Caco-2 (cell line): ENCODE measurements at regions not wholly inside any gene's neighbourhood (a gene's known extent, or its start where the extent isn't known, plus 50 kb on each side); places are given as distances from the start of the nearest gene placed in this dataset.
"Not testable (repeated sequence)": the region's sequence is repeated elsewhere in the genome, so short reads cannot be mapped to it uniquely, and the experiment has no call there.

ENCODE experiments used
- BruUV-seq: library from RNA; stranded (reverse); fragments of 400-500 nt; replicated peaks from 2 replicates; lab custom pipeline; 2021; lab: Mats Ljungman, UMichigan
- CTCF ChIA-PET: fragments of 300-600 bp; sonication (Branson Sonifier 250); formaldehyde crosslinking; loops from one replicate; lab custom pipeline; 2022; ENCODE audit warnings: antibody characterized with exemption; lab: Charles Lee
- POLR2A ChIA-PET: fragments of 300-600 bp; sonication (Branson Sonifier 250); formaldehyde crosslinking; loops from one replicate; lab custom pipeline; 2022; ENCODE audit warnings: antibody characterized with exemption; lab: Charles Lee
- DNase-seq, 2 experiments: peaks; one replicate each; pipeline versions ENCODE4 v3.0.0 to v3.0.0-alpha.2; 2020 to 2022
- H3K27me3 ChIP-seq: replicated peaks from 2 replicates; pipeline ENCODE4 v1.6.0; 2011; ENCODE audit warnings: low read length; ENCODE audit not compliant: control insufficient read depth, insufficient read depth
- H3K36me3 ChIP-seq: 2 replicates; pipeline ENCODE4 v1.5.1; 2011; ENCODE audit warnings: low read length; ENCODE audit not compliant: control insufficient read depth, insufficient read depth
- H3K4me1 ChIP-seq: fragments of 250-450 bp; sonication (Bioruptor Pico); 2 replicates; pipeline ENCODE4 v1.5.1; 2020; ENCODE audit warnings: mild to moderate bottlenecking
- H3K4me3 ChIP-seq: 2 replicates; pipeline ENCODE4 v1.5.1; 2011; ENCODE audit warnings: low read depth, mild to moderate bottlenecking, control low read depth, low read length
- H3K9me3 ChIP-seq: fragments of 250-450 bp; sonication (Bioruptor Pico); 2 replicates; pipeline ENCODE4 v1.5.1; 2020; ENCODE audit warnings: mild to moderate bottlenecking, moderate library complexity
- H3K27ac Mint-ChIP-seq: one replicate; pipeline ENCODE4 v1.8.0; 2022; ENCODE audit warnings: mixed read lengths; ENCODE audit not compliant: unreplicated experiment
- H3K27me3 Mint-ChIP-seq: one replicate; pipeline ENCODE4 v1.8.0; 2022; ENCODE audit warnings: mixed read lengths; ENCODE audit not compliant: insufficient read depth, unreplicated experiment
- H3K36me3 Mint-ChIP-seq: one replicate; pipeline ENCODE4 v1.8.0; 2022; ENCODE audit warnings: mild to moderate bottlenecking, mixed read lengths; ENCODE audit not compliant: insufficient read depth, unreplicated experiment
- H3K4me1 Mint-ChIP-seq: one replicate; pipeline ENCODE4 v1.8.0; 2022; ENCODE audit warnings: low read depth, mixed read lengths; ENCODE audit not compliant: unreplicated experiment
- H3K4me3 Mint-ChIP-seq: one replicate; pipeline ENCODE4 v1.8.0; 2022; ENCODE audit warnings: mild to moderate bottlenecking, moderate library complexity, mixed read lengths; ENCODE audit not compliant: unreplicated experiment
- H3K9me3 Mint-ChIP-seq: one replicate; pipeline ENCODE4 v1.8.0; 2022; ENCODE audit warnings: mixed read lengths; ENCODE audit not compliant: unreplicated experiment
- CTCF ChIP-seq, 2 experiments: fragments of 200-600 bp in 1 of 2; IDR thresholded peaks; 1 replicate in 1 of 2; 2 replicates in 1 of 2; pipeline versions ENCODE4 v1.5.1 to v1.8.0; 2011 to 2022; ENCODE audit warnings: antibody characterized with exemption in 1 of 2, control low read depth in 1 of 2, inconsistent platforms in 1 of 2, low read depth in 1 of 2, low read length in 1 of 2, mild to moderate bottlenecking in 1 of 2, moderate library complexity in 1 of 2; ENCODE audit not compliant: insufficient read depth in 1 of 2, severe bottlenecking in 1 of 2, unreplicated experiment in 1 of 2
- intact Hi-C: fragments of 100-400 bp; cut with micrococcal nuclease; formaldehyde crosslinking; loops from one replicate; pipeline ENCODE4 v1.10.0; 2022; ENCODE audit not compliant: unreplicated experiment

DNA sequence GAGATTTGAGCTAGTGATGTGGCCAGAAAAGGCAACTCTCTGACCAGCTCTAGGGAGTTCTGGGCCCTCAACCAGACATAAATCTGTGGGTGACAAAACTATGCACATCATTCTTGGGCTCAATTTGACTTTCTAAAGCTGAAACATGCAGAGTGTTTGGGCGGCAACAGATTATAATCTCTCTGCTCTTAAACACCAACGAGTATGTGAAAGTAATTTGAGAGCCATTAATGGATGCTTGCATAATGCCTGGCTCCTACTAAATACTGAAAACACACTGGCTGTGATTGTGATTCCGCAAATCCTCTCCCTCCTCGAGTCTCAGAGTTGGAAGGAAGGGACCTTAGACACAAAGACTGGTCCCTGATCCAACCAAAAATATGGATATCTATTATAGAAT, 186.7 kb downstream of the UACA start:
- Mint-ChIP-seq H3K27ac (no peak overlapping the region), H3K9me3 (peaks cover 29% of the 10 kb centered on the region), H3K4me1 (peaks cover 22% of the 10 kb centered on the region), H3K4me3 (no peak overlapping the region), H3K27me3 (no peaks in the 10 kb centered on the region), H3K36me3 (no peaks in the 10 kb centered on the region)
- BruUV-seq = no TSS peak
- intact Hi-C loops = loop anchor here (5.0 kb wide), 1 partner anchor 69 kb away; no protein-coding TSS in a partner anchor
- Histone ChIP-seq H3K4me1 (peaks cover 11% of the 10 kb centered on the region; the same call in 1 of the 2 replicates), H3K4me3 (no peak overlapping the region), H3K27me3 (no peaks in the 10 kb centered on the region), H3K36me3 (no peaks in the 10 kb centered on the region), H3K9me3 (peaks cover 4% of the 10 kb centered on the region; the same call in 1 of the 2 replicates)
- no peak for DNase-seq
- TF ChIP-seq CTCF (IDR thresholded peaks at IDR 0.05; ENCODE audit: insufficient read depth in 1 of 2, low read depth in 1 of 2, low read length in 1 of 2, severe bottlenecking in 1 of 2, unreplicated experiment in 1 of 2) = no peak
- CTCF ChIA-PET = interaction anchor here (1.9 kb wide), 1 partner anchor 9 kb away, joined by 5 read pairs; no protein-coding TSS in a partner anchor
- POLR2A ChIA-PET = no interaction called here

- Mint-ChIP-seq H3K27ac (peak overlapping the region; percentile 71), H3K9me3 (peaks cover 29% of the 10 kb centered on the region), H3K36me3 (no peaks in the 10 kb centered on the region), H3K4me1 (peaks cover 22% of the 10 kb centered on the region), H3K27me3 (no peaks in the 10 kb centered on the region), H3K4me3 (peak overlapping the region; percentile 53)
- H3K4me1 ChIP-seq = peaks cover 11% of the 10 kb centered on the region; the same call in 1 of the 2 replicates
- BruUV-seq = no TSS peak
- CTCF ChIA-PET = interaction anchor here (1.9 kb wide), 1 partner anchor 9 kb away, joined by 5 read pairs; no protein-coding TSS in a partner anchor
- TF ChIP-seq CTCF (IDR thresholded peaks at IDR 0.05; ENCODE audit: insufficient read depth in 1 of 2, low read depth in 1 of 2, low read length in 1 of 2, severe bottlenecking in 1 of 2, unreplicated experiment in 1 of 2) = no peak
- POLR2A ChIA-PET = no interaction called here
- intact Hi-C loops = loop anchor here (5.0 kb wide), 1 partner anchor 69 kb away; no protein-coding TSS in a partner anchor
- H3K27me3 ChIP-seq = no peaks in the 10 kb centered on the region
- peaks cover 4% of the 10 kb centered on the region; the same call in 1 of the 2 replicates for H3K9me3 ChIP-seq
- DNase-seq = no peak
- no peak overlapping the region for H3K4me3 ChIP-seq
- no peaks in the 10 kb centered on the region for H3K36me3 ChIP-seq
Measured at GRCh38 chr15:70576276-70576675, 187.1 kb downstream of the UACA start.

DNA sequence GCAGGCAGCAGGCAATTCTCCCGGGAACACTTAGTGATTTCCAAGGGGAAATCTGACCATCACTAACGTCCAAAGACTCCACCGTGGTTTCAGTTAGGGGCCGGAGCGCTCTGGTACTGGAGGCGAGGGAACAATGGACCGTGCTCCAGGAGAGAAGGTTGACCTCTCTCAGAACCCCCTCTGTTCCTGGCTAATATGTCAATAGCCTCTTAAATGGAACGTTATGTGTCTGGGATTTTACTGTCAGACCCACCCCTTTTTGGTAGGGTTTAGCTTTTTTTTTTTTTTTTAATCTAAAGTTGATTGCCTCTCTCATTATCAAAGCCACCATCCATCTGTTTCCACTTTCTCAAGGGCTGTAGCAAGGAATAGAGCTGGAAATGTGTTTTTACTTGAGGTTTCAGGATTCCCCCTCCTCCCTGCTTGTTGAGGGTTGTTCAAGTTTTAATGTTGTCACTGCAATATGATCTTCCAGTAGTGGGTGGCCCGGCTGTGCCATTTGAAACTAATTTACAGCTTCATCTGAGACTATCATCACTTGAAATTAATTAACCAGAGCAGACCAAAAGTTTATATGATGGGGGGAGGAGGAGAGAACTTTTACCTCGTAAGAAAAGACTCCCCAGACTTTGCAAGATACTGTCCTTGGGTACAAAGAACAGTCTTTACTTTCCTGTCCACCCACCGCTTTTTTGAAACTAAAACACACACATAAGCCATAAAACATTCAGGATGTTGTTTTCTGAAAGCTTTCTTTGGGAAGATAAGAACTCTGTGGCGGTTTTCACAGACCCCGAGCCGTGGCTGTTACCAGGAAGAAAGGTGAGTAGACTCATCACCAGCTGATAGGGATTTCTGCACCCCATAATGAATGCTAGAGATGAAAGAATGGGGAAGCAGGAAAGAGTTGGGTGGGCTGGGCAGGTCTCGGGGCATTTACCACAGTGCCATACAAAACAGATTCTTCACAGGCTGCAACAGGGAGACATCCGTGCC, 187.8 kb downstream of the UACA start:
- peaks cover 4% of the 10 kb centered on the region; the same call in 1 of the 2 replicates for H3K9me3 ChIP-seq
- DNase-seq = no peak
- Mint-ChIP-seq H3K4me1 (peaks cover 22% of the 10 kb centered on the region), H3K27me3 (no peaks in the 10 kb centered on the region), H3K9me3 (peaks cover 29% of the 10 kb centered on the region), H3K36me3 (no peaks in the 10 kb centered on the region), H3K27ac (peak overlapping the region; percentile 71), H3K4me3 (peak overlapping the region; percentile 53)
- intact Hi-C loops = loop anchor here (5.0 kb wide), 1 partner anchor 68 kb away; no protein-coding TSS in a partner anchor
- no peak for TF ChIP-seq CTCF (IDR thresholded peaks at IDR 0.05; ENCODE audit: insufficient read depth in 1 of 2, low read depth in 1 of 2, low read length in 1 of 2, severe bottlenecking in 1 of 2, unreplicated experiment in 1 of 2)
- peaks cover 11% of the 10 kb centered on the region; the same call in 1 of the 2 replicates for H3K4me1 ChIP-seq
- POLR2A ChIA-PET = no interaction called here
- H3K36me3 ChIP-seq = no peaks in the 10 kb centered on the region
- no TSS peak for BruUV-seq
- H3K27me3 ChIP-seq = no peaks in the 10 kb centered on the region
- no peak overlapping the region for H3K4me3 ChIP-seq
- CTCF ChIA-PET = interaction anchor here (0.6 to 1.9 kb wide), 3 partner anchors 10 to 144 kb away, joined by 3 to 5 read pairs (median 5); no protein-coding TSS in a partner anchor

DNA sequence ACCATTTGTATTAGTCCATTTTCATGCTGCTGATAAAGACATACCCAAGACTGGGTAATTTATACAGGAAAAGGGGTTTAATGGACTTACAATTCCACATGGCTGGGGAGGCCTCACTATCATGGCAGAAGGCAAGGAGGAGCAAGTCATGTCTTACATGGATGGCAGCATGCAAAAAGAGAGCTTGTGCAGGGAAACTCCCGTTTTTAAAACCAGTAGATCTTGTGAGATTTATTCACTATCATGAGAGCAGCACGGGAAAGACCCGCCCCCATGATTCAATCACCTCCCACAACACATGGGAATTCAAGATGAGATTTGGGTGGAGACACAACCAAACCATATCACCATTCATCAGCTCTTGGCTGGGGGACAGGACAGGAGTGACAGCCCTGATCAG, 189.0 kb downstream of the UACA start:
- H3K4me1 Mint-ChIP-seq = peaks cover 23% of the 10 kb centered on the region
- H3K4me3 ChIP-seq, intact Hi-C loops, DNase-seq, H3K27ac Mint-ChIP-seq, H3K27me3 Mint-ChIP-seq, POLR2A ChIA-PET, H3K27me3 ChIP-seq, BruUV-seq, CTCF ChIA-PET, H3K4me3 Mint-ChIP-seq, H3K9me3 ChIP-seq, H3K36me3 Mint-ChIP-seq, H3K36me3 ChIP-seq: not testable (repeated sequence)
- H3K4me1 ChIP-seq = peaks cover 20% of the 10 kb centered on the region
- H3K9me3 Mint-ChIP-seq = peaks cover 29% of the 10 kb centered on the region
